Activated CD4-positive, alpha-beta T cell treated with anti-CD3 and anti-CD28 coated beads for 36 hours (primary cell): ENCODE measurements at regions not wholly inside any gene's neighbourhood (a gene's known extent, or its start where the extent isn't known, plus 50 kb on each side); places are given as distances from the start of the nearest gene placed in this dataset.

ENCODE experiments used
- ATAC-seq: fragments of 200-7000 bp; cut with Tn5 transposase; one replicate; pipeline ENCODE4 v1.10.0; 2021; ENCODE audit warnings: mild to moderate bottlenecking, moderate library complexity
- CTCF ChIA-PET: fragments of 350-600 bp; sonication (Branson Sonifier 250); formaldehyde crosslinking; loops from one replicate; lab custom pipeline; 2021; ENCODE audit warnings: antibody characterized with exemption; lab: Charles Lee
- POLR2A ChIA-PET: fragments of 350-600 bp; sonication (Branson Sonifier 250); formaldehyde crosslinking; loops from one replicate; lab custom pipeline; 2021; ENCODE audit warnings: antibody characterized with exemption, inconsistent platforms; lab: Charles Lee
- DNase-seq: peaks from one replicate; pipeline ENCODE4 v3.0.0-alpha.2; 2020
- H3K27ac Mint-ChIP-seq: one replicate; pipeline ENCODE4 v1.8.0; 2021; ENCODE audit warnings: mixed read lengths
- H3K27me3 Mint-ChIP-seq: one replicate; pipeline ENCODE4 v1.8.0; 2021; ENCODE audit warnings: mixed read lengths
- H3K36me3 Mint-ChIP-seq: one replicate; pipeline ENCODE4 v1.8.0; 2021; ENCODE audit warnings: low read depth, mixed read lengths
- H3K4me1 Mint-ChIP-seq: one replicate; pipeline ENCODE4 v1.8.0; 2021; ENCODE audit warnings: mixed read lengths
- H3K4me3 Mint-ChIP-seq: one replicate; pipeline ENCODE4 v1.8.0; 2021; ENCODE audit warnings: mild to moderate bottlenecking, moderate library complexity, mixed read lengths
- H3K9me3 Mint-ChIP-seq: one replicate; pipeline ENCODE4 v1.8.0; 2021; ENCODE audit warnings: low read depth, mixed read lengths
- intact Hi-C, 2 experiments: fragments of 100-400 bp; cut with DNase I in 1 of 2; cut with micrococcal nuclease in 1 of 2; formaldehyde crosslinking; loops; one replicate each; pipeline versions ENCODE4 v1.14.2 to v1.15.1; 2022 to 2024; cut with DNase I, micrococcal nuclease

DNA sequence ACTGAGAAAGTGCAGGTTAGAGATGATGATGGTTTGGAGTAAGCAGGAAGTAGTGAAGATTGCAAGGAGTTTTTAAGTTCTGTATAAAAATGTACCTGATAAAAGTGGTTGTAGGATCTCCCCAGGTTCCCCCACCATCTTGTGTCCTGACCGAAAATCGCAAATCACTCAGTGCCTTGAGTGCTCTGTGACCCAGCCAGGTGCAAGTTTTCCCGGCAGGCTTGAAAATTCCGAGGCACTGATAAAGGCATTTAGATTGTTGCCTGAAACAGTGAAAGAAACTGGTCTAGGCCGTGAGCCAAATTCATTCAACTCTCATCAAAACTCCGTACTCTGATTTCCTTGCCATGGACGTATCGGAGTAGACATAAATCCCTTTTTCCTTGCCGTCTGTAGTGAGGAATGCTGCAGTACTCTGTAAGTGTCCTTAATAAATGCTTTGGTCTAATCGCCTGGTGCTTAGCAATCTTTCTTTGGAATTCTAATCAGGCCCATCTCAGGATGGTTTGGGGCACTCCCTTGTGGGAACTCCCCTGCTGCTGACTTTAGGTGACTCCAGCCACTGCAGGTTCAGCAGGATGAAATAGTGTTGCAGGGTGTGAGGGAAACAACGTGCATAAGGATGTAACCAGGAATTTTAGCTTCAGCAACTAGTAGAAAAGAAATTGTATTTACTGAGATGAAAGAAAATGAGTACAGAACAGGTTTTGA is 1199.8 kb upstream of the MAP3K7 start:
- ATAC-seq, result no peak
- Mint-ChIP-seq H3K36me3 (no peaks in the 10 kb centered on the region), H3K9me3 (peaks cover 2% of the 10 kb centered on the region), H3K4me3 (no peak overlapping the region), H3K27ac (no peak overlapping the region), H3K27me3 (no peaks in the 10 kb centered on the region), H3K4me1 (no peaks in the 10 kb centered on the region)
- intact Hi-C loops, result no loop called here
- CTCF ChIA-PET, result interaction anchor here (0.6 kb wide), 1 partner anchor 448 kb away, joined by 3 read pairs; no protein-coding TSS in a partner anchor
- no peak for DNase-seq
- POLR2A ChIA-PET, result no interaction called here

GRCh38 chr6:91782802-91783201 is 1195.9 kb upstream of the MAP3K7 start:
- ChIA-PET CTCF (no interaction called here), POLR2A (no interaction called here)
- intact Hi-C loops, result no loop called here
- Mint-ChIP-seq H3K27me3 (no peaks in the 10 kb centered on the region), H3K9me3 (peaks cover 2% of the 10 kb centered on the region), H3K36me3 (no peaks in the 10 kb centered on the region), H3K4me1 (no peaks in the 10 kb centered on the region), H3K27ac (no peak overlapping the region), H3K4me3 (no peak overlapping the region)
- ATAC-seq (no peak), DNase-seq (no peak)

GRCh38 chr6:91781946-91782345 is 1195.1 kb upstream of the MAP3K7 start:
- Mint-ChIP-seq H3K27ac (no peak overlapping the region), H3K27me3 (no peaks in the 10 kb centered on the region), H3K9me3 (peaks cover 2% of the 10 kb centered on the region), H3K4me3 (no peak overlapping the region), H3K36me3 (no peaks in the 10 kb centered on the region), H3K4me1 (no peaks in the 10 kb centered on the region)
- CTCF ChIA-PET, result no interaction called here
- intact Hi-C loops, result no loop called here
- DNase-seq, result no peak
- POLR2A ChIA-PET, result no interaction called here
- no peak for ATAC-seq

GRCh38 chr6:91780270-91780669 is 1193.4 kb upstream of the MAP3K7 start:
- Mint-ChIP-seq H3K36me3 (no peaks in the 10 kb centered on the region), H3K27ac (no peak overlapping the region), H3K9me3 (peaks cover 12% of the 10 kb centered on the region), H3K4me1 (no peaks in the 10 kb centered on the region), H3K4me3 (no peak overlapping the region), H3K27me3 (no peaks in the 10 kb centered on the region)
- CTCF ChIA-PET, result no interaction called here
- intact Hi-C loops, result no loop called here
- no peak for DNase-seq
- no peak for ATAC-seq
- POLR2A ChIA-PET, result no interaction called here

DNA sequence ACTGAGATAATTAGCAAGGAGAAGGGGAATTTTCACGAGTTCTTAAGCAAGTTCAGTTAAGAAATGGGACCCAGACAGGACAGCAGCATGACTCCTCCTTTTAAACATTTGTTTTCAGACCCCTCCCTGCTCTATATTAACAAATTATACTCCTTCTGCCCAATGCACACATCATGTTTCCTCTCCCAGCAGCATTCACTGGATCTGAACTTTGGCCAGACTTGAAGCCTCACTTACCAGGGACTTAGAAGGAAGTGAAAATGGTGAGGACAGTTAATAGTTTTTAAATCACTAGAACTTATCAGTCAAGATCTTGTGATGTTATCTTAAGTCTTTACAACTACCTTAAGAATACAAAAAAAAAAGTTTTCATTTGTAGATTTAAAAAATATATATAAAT is 1174.7 kb upstream of the MAP3K7 start:
- ChIA-PET POLR2A (no interaction called here), CTCF (interaction anchor here (0.6 to 0.7 kb wide), 2 partner anchors 77 to 446 kb away, joined by 3 read pairs; no protein-coding TSS in a partner anchor)
- ATAC-seq (no peak), DNase-seq (no peak)
- Mint-ChIP-seq H3K27me3 (no peaks in the 10 kb centered on the region), H3K27ac (no peak overlapping the region), H3K36me3 (no peaks in the 10 kb centered on the region), H3K4me1 (no peaks in the 10 kb centered on the region), H3K9me3 (no peaks in the 10 kb centered on the region), H3K4me3 (no peak overlapping the region)
- intact Hi-C loops, result no loop called here

DNA sequence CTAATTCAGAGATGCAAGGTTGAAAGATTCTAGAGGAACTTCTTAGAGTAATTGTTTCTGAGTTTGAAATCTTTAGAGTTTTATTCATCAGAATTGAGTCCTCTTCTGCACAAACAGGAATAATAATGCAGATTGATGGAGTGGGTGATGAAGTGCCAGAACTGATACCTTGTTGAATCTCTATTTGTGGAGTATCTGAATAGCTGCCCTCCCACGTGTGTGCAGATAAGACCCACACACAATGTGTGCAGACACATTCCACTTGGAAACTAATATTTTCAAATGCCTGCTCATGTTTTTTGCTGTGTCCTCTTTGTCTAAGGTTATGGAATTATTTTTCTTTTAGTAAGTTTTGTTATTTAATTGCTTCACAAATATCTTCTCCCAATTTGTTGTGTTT is 1167.8 kb upstream of the MAP3K7 start:
- no peaks in the 10 kb centered on the region for H3K4me1 Mint-ChIP-seq
- H3K27ac Mint-ChIP-seq, result no peak overlapping the region
- ATAC-seq (no peak), DNase-seq (no peak)
- ChIA-PET CTCF (no interaction called here), POLR2A (no interaction called here)
- no peak overlapping the region for H3K4me3 Mint-ChIP-seq
- H3K27me3 Mint-ChIP-seq, result no peaks in the 10 kb centered on the region
- intact Hi-C loops, result no loop called here
- no peaks in the 10 kb centered on the region for H3K9me3 Mint-ChIP-seq
- H3K36me3 Mint-ChIP-seq, result no peaks in the 10 kb centered on the region

GRCh38 chr6:91751526-91751925 is 1164.7 kb upstream of the MAP3K7 start:
- H3K4me1 Mint-ChIP-seq, result no peaks in the 10 kb centered on the region
- H3K27me3 Mint-ChIP-seq, result no peaks in the 10 kb centered on the region
- H3K36me3 Mint-ChIP-seq, result no peaks in the 10 kb centered on the region
- ChIA-PET CTCF (no interaction called here), POLR2A (no interaction called here)
- H3K4me3 Mint-ChIP-seq, result no peak overlapping the region
- DNase-seq (no peak), ATAC-seq (no peak)
- intact Hi-C loops, result no loop called here
- H3K27ac Mint-ChIP-seq, result no peak overlapping the region
- H3K9me3 Mint-ChIP-seq, result no peaks in the 10 kb centered on the region

GRCh38 chr6:91744566-91744965 is 1157.7 kb upstream of the MAP3K7 start:
- H3K4me3 Mint-ChIP-seq, result no peak overlapping the region
- H3K4me1 Mint-ChIP-seq, result no peaks in the 10 kb centered on the region
- intact Hi-C loops, result loop anchor here in 1 of 2 experiments (5.0 kb wide), 1 partner anchor 238 kb away; no protein-coding TSS in a partner anchor
- ATAC-seq, result no peak
- H3K27ac Mint-ChIP-seq, result no peak overlapping the region
- H3K9me3 Mint-ChIP-seq, result peaks cover 6% of the 10 kb centered on the region
- no peak for DNase-seq
- H3K27me3 Mint-ChIP-seq, result no peaks in the 10 kb centered on the region
- ChIA-PET CTCF (no interaction called here), POLR2A (no interaction called here)
- H3K36me3 Mint-ChIP-seq, result no peaks in the 10 kb centered on the region

GRCh38 chr6:91743756-91744155 is 1156.9 kb upstream of the MAP3K7 start:
- CTCF ChIA-PET, result no interaction called here
- intact Hi-C loops, result loop anchor here in 1 of 2 experiments (5.0 kb wide), 1 partner anchor 239 kb away; no protein-coding TSS in a partner anchor
- Mint-ChIP-seq H3K27ac (no peak overlapping the region), H3K36me3 (no peaks in the 10 kb centered on the region), H3K27me3 (no peaks in the 10 kb centered on the region), H3K4me3 (no peak overlapping the region), H3K9me3 (peaks cover 6% of the 10 kb centered on the region), H3K4me1 (no peaks in the 10 kb centered on the region)
- POLR2A ChIA-PET, result no interaction called here
- ATAC-seq (no peak), DNase-seq (no peak)

GRCh38 chr6:91731939-91732338 is 1145.1 kb upstream of the MAP3K7 start:
- no peaks in the 10 kb centered on the region for H3K27me3 Mint-ChIP-seq
- DNase-seq (no peak), ATAC-seq (no peak)
- ChIA-PET CTCF (no interaction called here), POLR2A (no interaction called here)
- intact Hi-C loops, result no loop called here
- H3K4me3 Mint-ChIP-seq, result no peak overlapping the region
- no peak overlapping the region for H3K27ac Mint-ChIP-seq
- no peaks in the 10 kb centered on the region for H3K9me3 Mint-ChIP-seq
- H3K4me1 Mint-ChIP-seq, result no peaks in the 10 kb centered on the region
- H3K36me3 Mint-ChIP-seq, result no peaks in the 10 kb centered on the region

DNA sequence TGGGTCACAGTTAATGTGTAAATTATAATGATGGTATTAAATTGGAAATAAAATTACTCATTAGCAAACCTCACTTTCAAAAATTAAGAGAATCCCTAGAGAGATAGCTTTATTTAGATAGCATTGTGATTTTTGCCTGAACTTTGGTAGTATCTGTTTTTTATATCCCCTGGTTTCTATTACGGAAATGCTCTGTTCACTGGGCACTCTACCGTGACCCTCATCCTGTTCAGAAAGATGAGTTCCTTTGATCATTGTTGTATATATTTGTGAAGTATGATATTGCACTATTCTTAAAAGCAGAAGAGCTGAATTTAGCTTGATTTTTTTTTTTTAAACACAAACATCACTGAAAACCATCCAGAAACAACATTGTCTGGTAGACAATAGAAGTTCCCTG is 1143.8 kb upstream of the MAP3K7 start:
- ChIA-PET POLR2A (no interaction called here), CTCF (interaction anchor here (1.0 kb wide), 1 partner anchor 9 kb away, joined by 3 read pairs; no protein-coding TSS in a partner anchor)
- H3K27ac Mint-ChIP-seq, result no peak overlapping the region
- H3K36me3 Mint-ChIP-seq, result no peaks in the 10 kb centered on the region
- no peaks in the 10 kb centered on the region for H3K27me3 Mint-ChIP-seq
- H3K4me3 Mint-ChIP-seq, result no peak overlapping the region
- H3K4me1 Mint-ChIP-seq, result no peaks in the 10 kb centered on the region
- no peaks in the 10 kb centered on the region for H3K9me3 Mint-ChIP-seq
- intact Hi-C loops, result no loop called here
- ATAC-seq (no peak), DNase-seq (no peak)

DNA sequence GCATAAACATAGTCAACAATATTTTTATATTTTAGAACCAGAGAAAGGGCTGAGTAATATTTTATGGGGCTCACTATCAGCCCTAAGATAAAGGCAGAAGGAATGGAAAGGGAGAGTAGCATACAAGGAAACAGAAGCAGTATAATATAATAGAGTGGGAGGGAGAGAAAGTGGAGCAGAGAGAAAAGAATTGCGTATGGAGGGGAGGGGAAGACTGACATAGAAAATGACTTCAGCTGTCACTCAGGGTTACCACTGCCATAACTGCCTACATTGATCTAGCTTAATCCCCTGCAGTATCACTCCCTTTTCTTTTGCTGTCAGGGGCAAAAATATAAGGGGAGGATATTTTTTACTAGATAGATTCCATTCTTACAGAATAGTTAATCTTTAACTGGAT is 1133.5 kb upstream of the MAP3K7 start:
- Mint-ChIP-seq H3K4me3 (no peak overlapping the region), H3K4me1 (no peaks in the 10 kb centered on the region), H3K9me3 (peaks cover 4% of the 10 kb centered on the region), H3K27me3 (no peaks in the 10 kb centered on the region), H3K36me3 (no peaks in the 10 kb centered on the region), H3K27ac (no peak overlapping the region)
- intact Hi-C loops, result no loop called here
- ChIA-PET POLR2A (no interaction called here), CTCF (no interaction called here)
- DNase-seq (no peak), ATAC-seq (no peak)
